ENCODE measurements at regions not wholly inside any gene's neighbourhood (a gene's known extent, or its start where the extent isn't known, plus 50 kb on each side); places are given as distances from the start of the nearest gene placed in this dataset.

- no peak overlapping the region for H3K27ac ChIP-seq (ENCODE audit: low read depth, low read length, poor library complexity, severe bottlenecking)
- intact Hi-C loops (cut with micrococcal nuclease; ENCODE audit: unreplicated experiment), result no loop called here
- POLR2A ChIA-PET (ENCODE audit: low non-redundant PET), result no interaction called here
- no peaks in the 10 kb centered on the region for H3K27me3 ChIP-seq (replicated peaks; ENCODE audit: insufficient read depth, low read depth, low read length, poor library complexity)
- TF ChIP-seq CTCF (conservative IDR thresholded peaks at IDR 0.05; ENCODE audit: low read depth, low read length), result no peak
- DNase-seq (ENCODE audit: low spot score), result no peak
- BruUV-seq (replicated peaks), result no TSS peak
- no peaks in the 10 kb centered on the region for H3K36me3 ChIP-seq (ENCODE audit: insufficient read depth, low read length, poor library complexity, severe bottlenecking)
- no peaks in the 10 kb centered on the region for H3K4me1 ChIP-seq (ENCODE audit: insufficient read depth, low read length, poor library complexity, severe bottlenecking)
- H3K4me3 ChIP-seq (ENCODE audit: low read depth, low read length, poor library complexity, severe bottlenecking), result no peak overlapping the region
- CTCF ChIA-PET, result no interaction called here
- no peaks in the 10 kb centered on the region for H3K9me3 ChIP-seq (ENCODE audit: low read depth, low read length, poor library complexity, severe bottlenecking)
Observed at GRCh38 chr10:36042135-36042534, 400.0 kb upstream of the FZD8 start.

- POLR2A ChIA-PET (ENCODE audit: low non-redundant PET), result no interaction called here
- BruUV-seq (replicated peaks), result no TSS peak
- CTCF ChIA-PET, result no interaction called here
- Histone ChIP-seq H3K9me3 (ENCODE audit: low read depth, low read length, poor library complexity, severe bottlenecking) (no peaks in the 10 kb centered on the region), H3K27ac (ENCODE audit: low read depth, low read length, poor library complexity, severe bottlenecking) (no peak overlapping the region), H3K4me1 (ENCODE audit: insufficient read depth, low read length, poor library complexity, severe bottlenecking) (no peaks in the 10 kb centered on the region), H3K36me3 (ENCODE audit: insufficient read depth, low read length, poor library complexity, severe bottlenecking) (no peaks in the 10 kb centered on the region), H3K4me3 (ENCODE audit: low read depth, low read length, poor library complexity, severe bottlenecking) (no peak overlapping the region), H3K27me3 (replicated peaks; ENCODE audit: insufficient read depth, low read depth, low read length, poor library complexity) (no peaks in the 10 kb centered on the region)
- TF ChIP-seq CTCF (conservative IDR thresholded peaks at IDR 0.05; ENCODE audit: low read depth, low read length) (no peak), EZH2 (IDR thresholded peaks at IDR 0.05; ENCODE audit: borderline replicate concordance, low read depth, low read length, poor library complexity, severe bottlenecking) (no peak)
- intact Hi-C loops (cut with micrococcal nuclease; ENCODE audit: unreplicated experiment), result no loop called here
- peak; percentile 7 for DNase-seq (ENCODE audit: low spot score)
Observed at GRCh38 chr10:36038316-36038955, 396.3 kb upstream of the FZD8 start.

- no peak for DNase-seq (ENCODE audit: low spot score)
- ChIA-PET CTCF (interaction anchor here (0.7 kb wide), 1 partner anchor 673 kb away, joined by 3 read pairs; no protein-coding TSS in a partner anchor), POLR2A (ENCODE audit: low non-redundant PET) (no interaction called here)
- no peak overlapping the region for H3K4me3 ChIP-seq (ENCODE audit: low read depth, low read length, poor library complexity, severe bottlenecking)
- TF ChIP-seq CTCF (conservative IDR thresholded peaks at IDR 0.05; ENCODE audit: low read depth, low read length), result no peak
- no peak for TF ChIP-seq EZH2 (IDR thresholded peaks at IDR 0.05; ENCODE audit: borderline replicate concordance, low read depth, low read length, poor library complexity, severe bottlenecking)
- H3K27ac ChIP-seq (ENCODE audit: low read depth, low read length, poor library complexity, severe bottlenecking), result no peak overlapping the region
- intact Hi-C loops (cut with micrococcal nuclease; ENCODE audit: unreplicated experiment), result no loop called here
- H3K27me3 ChIP-seq (replicated peaks; ENCODE audit: insufficient read depth, low read depth, low read length, poor library complexity), result no peaks in the 10 kb centered on the region
- no peaks in the 10 kb centered on the region for H3K36me3 ChIP-seq (ENCODE audit: insufficient read depth, low read length, poor library complexity, severe bottlenecking)
- H3K9me3 ChIP-seq (ENCODE audit: low read depth, low read length, poor library complexity, severe bottlenecking), result no peaks in the 10 kb centered on the region
- no TSS peak for BruUV-seq (replicated peaks)
- H3K4me1 ChIP-seq (ENCODE audit: insufficient read depth, low read length, poor library complexity, severe bottlenecking), result no peaks in the 10 kb centered on the region
Observed at GRCh38 chr10:36036137-36036536, 394.0 kb upstream of the FZD8 start.

All from A673 (cell line).